CMK (cell line): ENCODE measurements at regions not wholly inside any gene's neighbourhood (a gene's known extent, or its start where the extent isn't known, plus 50 kb on each side); places are given as distances from the start of the nearest gene placed in this dataset.
"Not testable (repeated sequence)": the region's sequence is repeated elsewhere in the genome, so short reads cannot be mapped to it uniquely, and the experiment has no call there.

Experiments
- DNase-seq: peaks from one replicate; pipeline ENCODE4 v3.0.0-alpha.2; 2010; ENCODE audit warnings: low read depth

DNA sequence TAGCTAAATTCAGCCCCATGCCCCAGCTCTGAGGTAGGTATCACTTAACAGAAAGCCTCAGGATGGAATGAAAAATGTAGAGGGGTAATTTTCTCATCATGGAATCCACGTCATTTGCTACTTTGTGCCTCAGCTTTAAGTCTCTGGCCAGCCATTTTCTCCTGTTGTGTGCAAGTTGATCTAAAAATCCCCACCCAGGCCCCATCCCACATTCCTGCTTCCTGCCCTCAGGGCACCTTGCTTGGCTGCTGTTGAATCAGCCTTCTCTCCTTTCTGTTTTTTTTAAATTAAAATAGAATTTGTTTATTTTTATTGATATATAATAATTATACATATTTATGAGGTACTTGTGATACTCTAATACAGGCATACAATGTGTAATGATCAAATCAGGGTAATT is 179.9 kb upstream of the TSHZ3 start:
- DNase-seq = no peak

DNA sequence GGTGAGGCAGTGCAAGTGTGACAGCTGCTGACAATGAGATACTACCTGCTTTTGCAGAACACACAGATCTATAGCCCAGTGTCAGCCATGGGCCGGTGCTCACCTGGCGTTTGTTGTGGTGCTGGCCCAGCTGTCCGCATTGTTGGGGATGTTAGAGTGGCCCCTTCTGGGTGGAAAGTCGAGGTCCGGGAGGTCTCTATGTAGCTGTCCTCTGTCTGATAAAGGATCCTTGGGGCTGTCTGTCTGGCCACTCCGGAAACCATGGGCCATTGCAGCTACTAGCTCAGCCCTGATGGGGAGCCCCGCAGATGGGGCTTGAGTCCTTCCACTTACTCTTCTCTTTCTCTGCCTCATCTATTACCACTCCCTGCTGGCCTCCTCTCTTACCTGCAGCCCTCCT is 181.5 kb upstream of the TSHZ3 start:
- DNase-seq = no peak

DNA sequence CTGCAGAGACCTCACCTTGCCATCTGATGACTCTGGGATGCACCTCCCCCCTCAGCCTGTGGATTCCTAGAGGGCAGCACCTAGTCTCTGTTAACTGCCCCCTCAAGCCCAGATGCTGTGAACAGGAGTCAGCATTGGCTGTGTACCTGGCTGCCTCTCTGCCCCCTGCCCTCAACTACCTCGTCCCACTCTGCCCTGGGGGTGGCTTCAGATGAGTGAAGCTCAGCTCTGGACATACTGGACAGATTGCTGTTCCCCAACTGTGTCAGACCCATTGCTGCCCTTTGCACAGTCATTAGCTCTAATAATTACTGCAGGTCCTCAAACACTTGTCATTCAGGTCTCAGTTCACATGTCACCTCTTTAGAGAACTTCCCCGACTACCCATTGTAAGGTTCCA is 182.1 kb upstream of the TSHZ3 start:
- DNase-seq = no peak

DNA sequence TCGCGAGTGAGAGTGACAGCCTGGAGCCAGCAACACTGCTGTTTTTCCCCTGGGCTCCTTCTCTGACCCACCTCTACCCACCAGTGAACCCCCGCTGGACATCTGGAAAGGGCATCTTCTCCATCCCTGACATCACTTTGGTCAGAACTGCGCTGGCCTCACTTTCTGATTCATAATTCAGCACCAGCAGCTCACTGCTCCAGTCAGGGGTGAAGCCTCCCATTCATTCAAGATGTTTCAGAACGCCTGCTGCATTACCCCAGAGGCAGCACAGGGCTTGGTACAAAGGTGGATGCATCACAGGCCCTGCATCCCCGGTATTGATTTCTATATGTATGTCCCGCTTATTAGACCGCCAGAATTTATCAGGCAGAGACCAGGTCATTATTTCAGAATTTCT is 182.8 kb upstream of the TSHZ3 start:
- DNase-seq = no peak

DNA sequence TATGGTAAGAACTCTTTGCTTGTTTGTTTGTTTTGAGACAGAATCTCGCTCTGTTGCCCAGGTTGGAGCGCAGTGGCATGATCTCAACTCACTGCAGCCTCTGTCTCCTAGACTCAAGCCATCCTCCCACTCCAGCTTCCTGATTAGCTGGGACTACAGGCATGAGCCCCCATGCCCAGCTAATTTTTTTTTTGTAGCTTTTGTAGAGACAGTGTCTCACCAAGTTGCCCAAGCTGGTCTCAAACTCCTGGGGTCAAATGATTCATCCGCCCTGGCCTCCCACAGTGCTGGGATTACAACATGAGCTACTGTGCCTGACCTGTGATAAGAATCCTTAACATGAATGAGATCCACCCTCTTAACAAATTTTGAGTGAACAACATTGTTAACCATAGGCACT is 183.9 kb upstream of the TSHZ3 start:
- no peak for DNase-seq

DNA sequence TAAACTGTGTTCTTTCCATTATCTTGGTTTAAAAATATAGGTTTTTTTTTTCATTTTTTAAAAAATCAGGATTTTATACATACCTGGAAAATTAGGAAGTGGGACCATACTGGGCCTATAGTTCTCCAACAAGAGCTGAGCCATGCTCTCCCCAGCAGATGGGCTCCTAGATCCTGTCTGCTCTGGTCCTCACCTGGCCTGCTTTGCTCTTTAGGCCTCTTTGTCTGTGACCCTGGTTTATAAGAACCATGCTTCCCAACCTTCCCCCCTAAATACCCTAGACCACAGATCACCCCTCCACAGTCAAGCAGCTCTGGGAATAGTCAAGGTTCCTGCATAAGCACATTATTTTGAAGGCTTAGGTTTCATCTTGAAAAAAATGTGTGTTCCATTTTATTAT is 185.0 kb upstream of the TSHZ3 start:
- no peak for DNase-seq

DNA sequence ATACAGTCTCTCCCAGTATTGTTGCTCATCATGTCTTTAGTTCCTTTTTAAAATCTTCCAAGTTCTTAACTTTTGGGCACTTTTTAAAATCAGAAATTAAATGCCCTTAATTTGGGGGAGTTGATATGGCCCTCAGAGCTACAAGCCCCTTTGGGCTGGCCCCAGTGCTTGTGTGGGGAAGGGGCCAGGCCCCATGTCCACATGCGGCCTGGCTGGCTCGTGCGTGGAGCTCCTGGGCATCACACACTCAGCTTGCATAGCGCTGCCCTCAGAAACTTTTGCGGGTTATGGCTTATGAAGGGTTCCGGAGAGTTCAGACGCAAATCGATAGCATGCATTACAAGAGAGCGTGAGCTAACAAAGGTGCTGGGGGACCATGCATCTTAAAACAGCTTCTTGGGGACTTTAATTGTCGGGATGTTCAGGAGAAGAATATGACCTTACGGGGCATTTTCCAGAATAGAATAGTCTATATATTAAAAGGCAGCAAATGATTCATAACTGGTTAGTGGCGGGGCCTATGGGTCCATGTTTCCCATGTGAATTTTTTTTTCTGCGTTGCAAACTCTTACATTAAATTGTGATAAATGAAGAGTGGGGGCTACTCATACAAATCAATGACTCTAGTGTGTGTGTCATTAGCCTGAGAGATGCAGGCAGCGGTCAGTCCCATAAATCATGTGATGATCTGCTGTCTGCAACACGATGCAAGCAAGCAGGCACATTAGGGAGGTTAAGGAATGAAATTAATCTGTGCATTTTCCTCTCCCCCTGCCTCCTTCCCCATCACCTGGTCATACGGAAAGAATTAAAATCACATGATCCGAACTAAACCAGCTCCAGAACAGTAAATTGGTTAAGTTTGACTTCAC is 185.8 kb upstream of the TSHZ3 start:
- DNase-seq = no peak

DNA sequence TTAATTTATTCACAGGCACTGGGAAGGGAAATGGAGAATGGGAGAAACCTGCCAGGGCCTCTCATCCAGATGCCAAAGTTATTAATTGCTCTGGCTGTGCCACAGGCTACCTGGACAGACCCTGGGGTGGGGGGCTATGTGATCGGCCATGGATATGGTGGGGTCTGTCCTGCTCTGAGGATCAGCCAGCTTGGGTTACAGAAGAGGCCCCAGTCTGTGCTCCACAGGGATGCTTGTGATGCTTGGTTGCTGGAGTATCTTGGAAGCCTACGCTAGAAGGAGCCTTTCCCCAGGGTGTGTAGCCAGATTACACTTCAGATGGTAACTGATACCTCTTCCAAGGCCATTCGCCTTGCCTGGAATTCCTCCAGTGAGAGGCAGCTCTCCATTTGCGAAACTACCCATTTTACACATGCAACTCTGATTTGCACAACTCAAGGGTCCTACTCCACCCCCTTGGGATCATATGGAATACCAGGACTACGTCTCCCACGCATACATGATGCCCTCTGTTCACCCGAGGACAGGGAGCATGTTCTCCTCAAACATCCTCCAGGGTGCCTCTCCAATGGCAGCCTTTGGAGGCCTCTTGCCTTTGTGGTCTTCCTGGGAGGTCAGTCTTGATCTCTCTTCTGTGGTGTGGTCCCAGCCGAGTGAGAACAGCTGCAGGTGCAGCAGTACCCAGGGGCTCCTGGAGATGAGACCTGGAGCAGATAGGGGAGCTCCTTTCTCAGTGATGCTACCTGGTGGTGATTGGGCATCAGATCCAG is 186.6 kb upstream of the TSHZ3 start:
- no peak for DNase-seq

DNA sequence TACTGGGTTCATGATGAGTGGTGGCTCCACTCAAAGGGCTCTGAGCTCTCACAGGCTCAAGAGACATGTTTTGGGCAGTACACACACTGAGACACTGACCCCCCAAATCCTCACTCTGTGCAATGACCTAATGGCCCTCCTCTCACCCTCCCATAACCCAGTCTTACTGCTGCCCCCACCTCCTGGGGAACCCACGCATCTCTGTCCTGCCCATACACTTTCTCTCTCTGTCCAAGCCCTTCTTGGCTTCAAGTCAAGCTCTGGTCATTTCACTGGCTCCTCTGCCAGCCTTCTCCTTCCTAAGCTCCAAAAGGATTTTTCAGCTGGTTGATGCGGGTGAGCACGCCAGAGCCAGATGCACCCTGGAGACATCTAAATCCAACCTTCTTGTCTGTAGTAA is 187.9 kb upstream of the TSHZ3 start:
- DNase-seq = no peak

DNA sequence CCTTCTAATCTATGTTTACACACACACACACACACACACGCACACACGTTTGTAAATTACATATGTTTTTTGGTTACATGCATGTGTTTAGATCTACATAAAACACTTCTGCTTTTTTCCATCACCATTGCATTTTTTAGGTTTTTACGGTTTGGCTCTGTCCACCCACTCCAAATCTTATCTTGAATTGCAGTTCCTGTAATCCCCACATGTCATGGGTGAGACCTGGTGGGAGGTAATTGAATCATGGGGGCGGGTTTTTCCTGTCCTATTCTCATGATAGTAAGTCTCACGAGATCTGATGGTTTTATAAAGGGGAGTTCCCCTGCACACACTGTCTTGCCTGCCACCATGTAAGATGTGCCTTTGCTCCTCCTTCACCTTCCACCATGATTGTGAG is 188.7 kb upstream of the TSHZ3 start:
- not testable (repeated sequence) for DNase-seq

DNA sequence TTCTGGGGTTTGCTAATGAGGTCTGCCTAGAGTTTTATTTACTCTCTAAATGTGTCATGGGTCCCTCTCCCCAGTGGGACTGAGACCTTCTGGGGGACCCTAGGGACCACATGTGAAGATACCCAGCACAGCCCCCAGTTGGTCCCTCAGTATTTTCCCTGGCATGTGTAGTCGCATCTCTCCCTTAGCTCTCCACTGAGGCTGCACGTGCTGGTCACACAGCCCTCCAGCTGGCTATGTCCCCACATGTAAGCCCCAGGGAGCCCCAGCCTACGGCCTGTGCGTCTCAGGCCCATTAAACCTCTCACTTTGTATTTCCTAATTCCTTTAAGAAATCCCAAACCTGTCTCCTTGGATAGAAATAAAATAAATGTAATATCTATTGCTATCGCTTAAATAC is 189.6 kb upstream of the TSHZ3 start:
- no peak for DNase-seq

DNA sequence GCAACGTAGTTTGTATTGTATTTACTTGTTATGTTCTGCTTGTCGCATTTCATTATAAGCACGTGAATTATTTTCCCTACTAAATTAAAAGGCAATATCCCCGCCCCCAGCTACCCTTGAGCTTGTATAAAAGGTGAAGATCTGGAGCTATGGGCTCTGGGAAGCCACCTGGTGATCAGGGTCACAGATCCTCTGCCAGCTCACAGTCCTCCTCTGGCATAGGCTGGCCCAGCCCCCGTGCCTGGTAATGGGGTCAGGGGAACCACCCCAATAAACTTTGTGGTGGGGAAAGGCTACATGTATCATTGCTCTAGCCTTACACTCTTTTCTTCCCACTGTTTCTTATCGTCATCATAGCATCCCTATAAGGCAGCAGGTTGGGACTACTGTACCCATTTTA is 190.2 kb upstream of the TSHZ3 start:
- no peak for DNase-seq

DNA sequence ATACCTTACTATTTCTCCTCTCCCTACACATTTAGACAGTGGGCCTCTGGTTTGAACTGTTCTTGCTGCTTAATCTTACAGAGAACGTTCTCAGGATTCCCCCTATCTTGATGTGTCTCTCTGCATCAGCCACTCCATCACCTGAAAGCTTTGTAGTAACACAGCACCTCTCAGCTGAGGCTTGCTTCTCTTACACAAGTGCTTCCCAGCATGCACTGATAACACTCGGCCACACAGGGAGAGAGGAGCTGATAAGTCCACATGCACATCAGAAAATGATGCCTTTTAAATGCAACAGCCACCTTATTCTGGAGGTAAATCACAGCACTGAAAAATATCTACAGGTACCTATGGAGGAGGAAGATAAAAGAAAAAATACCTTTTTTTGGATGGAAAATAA is 192.2 kb upstream of the TSHZ3 start:
- no peak for DNase-seq

DNA sequence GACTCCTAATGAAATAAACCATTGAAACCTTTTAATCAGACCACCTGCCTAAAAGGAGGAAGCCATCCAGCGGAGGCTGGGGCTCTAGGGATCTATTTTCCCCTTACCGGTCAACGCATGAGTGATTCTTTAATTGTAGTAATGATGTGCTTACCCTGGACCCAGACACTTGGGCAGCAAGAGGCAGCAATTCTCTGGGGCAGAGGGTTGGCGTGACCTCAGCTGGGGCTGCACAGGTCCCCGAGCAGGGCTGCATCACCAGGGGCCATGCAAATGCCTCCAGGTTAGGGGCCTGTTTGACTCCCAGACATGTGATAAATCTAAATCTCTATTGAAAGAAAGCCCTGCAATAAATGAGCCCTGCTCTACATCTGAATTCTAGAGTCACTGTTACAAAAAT is 194.2 kb upstream of the TSHZ3 start:
- no peak for DNase-seq

DNA sequence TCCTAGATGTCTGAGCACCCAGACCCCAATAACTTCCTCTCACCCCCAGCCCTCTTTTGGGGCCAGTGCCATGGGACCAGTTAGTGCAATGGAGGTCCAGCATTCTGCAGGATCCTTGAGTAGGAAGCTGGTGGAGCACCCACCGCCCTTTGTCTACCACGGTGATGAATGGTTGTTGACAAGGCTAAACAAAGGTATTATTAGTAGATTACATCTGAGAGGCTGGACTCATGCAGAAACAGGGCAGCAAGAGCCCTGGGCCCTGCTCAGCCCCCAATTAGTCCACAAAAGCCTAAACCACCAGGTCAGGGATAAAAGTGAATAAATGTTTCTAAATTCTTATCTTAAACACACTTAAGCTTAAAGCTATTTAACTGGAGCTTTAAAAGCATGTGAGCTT is 196.5 kb upstream of the TSHZ3 start:
- DNase-seq = no peak

DNA sequence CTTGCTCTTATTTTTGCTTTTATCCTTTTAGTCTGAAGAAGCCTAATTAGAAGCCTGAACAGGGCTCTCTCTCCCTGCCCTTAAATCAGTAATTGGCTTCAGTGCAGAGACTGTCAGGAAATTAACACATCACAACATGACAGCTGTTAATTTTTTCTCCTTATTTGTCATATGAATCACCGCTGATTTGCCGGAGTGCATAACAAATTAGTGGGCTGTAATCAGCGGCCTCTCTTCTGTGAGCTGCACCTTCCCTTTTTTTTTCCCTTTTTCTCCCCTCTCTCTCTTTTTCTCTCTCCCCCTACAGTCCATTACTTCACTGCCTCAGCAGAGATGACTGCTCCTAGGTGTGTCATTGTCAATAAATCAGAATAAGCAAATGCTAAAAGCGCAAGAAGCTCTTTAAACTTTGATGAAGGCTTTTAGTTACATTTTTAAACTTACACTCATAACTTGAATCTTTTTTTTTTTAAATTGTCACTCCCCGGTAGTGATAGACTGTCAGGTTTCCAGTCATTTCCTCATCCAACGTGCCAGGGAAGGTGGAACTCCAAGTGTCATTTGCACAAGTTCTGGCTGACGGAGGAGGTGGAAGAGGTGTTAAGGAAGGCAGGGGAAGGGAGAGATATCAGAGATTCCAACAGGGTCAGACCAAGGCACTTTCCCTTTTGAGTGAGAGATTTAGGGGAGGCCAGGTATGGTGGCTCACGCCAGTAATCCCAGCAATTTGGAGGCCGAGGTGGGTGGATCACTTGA is 197.1 kb upstream of the TSHZ3 start:
- no peak for DNase-seq

DNA sequence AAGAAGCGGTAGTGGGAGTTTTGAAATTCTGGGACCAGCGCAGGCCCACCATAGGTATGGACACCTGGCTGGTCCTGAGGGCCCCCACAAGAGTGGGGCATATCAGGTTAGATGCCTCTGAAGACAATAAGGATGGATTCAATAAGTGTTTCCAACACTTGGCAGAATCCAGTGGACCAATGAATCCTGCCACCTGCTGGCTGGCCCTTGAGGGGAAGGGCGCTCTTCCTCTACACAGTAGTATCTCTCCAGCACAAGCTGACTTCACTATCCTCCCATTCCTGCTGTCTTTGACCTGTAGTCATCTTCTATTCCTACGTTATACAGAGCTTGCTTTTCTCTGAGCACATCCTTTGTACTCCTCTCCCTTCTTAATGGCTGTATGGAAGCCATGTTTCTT is 199.7 kb upstream of the TSHZ3 start:
- no peak for DNase-seq

DNA sequence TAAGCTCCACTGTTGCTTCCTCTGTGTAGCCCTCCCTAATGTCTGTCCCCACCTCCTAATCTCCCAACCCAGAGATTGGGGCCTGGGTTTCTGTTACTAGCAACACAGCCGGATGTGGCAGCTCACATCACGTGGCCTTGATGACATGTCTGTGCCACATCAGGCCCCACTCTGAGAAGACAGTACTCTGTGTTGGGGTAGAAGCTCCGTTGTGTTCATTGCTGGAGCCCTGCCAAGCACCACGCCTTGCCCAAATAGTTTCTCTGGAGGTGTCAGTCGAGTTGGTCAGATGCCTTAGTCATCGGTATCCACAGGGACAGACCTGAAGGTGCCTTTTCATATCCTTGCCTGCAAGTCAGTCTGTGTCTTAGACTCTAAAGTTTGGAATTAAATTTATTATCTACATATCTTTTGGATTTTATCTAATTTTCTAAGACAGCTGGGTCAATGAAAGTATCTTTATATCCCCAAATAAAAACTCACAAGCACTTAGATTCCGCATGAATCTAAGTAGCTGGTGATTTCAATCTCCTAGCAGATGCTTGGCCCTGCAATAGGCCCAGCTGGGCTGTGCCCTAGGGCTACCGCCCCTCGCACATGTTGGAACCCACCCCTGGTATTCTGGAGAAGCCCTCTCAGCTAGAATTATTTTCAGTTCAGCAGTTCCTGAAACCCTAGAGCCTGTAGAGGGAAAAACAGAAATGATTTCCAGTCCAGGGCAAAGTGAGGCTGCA is 204.0 kb upstream of the TSHZ3 start:
- DNase-seq = no peak

DNA sequence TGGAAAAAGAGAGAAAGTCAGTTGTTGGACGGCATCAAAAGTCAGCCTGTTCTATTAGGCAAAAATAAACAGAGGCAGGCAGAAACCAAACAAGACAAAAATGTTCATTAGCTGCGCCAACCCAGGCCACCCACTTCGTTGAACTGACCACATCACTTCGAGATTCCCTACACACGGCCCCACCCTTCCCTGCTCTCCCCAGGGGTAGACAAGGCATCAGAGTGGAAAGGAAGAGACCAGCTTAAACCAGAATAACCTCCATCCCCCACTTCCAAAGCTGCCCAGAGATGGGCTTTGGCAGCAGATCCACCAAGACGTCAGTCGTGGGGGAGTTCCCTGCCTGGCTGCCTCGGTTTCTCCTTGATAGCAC is 204.6 kb upstream of the TSHZ3 start:
- no peak for DNase-seq

DNA sequence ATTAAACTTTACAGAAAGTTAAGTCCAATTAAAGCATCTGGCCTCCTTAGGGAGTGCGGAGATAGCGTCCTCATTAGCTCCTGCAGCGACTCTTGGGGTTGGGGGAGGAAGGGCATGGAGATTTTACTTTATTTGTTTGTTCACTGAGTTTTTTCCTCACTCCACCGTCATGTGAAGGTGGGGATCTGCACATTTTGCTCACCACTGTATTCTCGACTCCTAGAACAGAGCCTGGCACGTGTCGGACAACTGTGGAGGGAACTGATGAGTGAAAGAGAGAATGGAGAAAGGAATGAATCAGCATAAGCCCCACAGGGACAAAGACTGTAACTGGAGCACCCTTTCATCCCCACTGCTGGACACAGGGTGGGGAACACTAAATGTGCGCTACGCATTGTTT is 205.1 kb upstream of the TSHZ3 start:
- no peak for DNase-seq

DNA sequence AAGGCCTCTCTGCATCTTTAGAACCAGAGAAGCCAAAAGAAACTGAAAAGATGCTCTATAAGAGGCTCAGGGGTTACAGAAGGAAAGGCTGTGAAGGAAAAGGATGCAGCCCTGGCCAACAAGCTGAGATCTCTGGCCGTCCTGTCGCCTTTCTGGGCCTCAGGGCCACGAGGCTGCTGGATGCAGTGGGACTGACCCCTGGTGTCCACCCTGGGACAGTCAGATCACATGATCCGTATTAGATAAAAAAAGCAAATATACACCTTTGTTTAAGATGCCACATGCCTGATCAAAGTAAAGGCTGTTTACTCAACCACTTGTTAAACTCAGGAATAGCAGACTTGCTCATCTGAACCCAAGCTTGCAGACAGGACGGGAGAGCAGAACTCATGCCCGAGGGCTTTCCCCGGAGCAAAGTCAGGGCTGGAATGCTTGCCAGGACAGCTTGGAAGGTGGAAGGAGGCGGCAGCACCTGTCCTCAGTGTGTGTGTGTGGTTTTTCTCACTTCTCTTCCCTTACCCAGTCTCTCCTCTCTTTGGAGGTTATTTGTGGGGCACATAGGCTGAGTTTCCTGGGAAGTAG is 206.5 kb upstream of the TSHZ3 start:
- DNase-seq = no peak

DNA sequence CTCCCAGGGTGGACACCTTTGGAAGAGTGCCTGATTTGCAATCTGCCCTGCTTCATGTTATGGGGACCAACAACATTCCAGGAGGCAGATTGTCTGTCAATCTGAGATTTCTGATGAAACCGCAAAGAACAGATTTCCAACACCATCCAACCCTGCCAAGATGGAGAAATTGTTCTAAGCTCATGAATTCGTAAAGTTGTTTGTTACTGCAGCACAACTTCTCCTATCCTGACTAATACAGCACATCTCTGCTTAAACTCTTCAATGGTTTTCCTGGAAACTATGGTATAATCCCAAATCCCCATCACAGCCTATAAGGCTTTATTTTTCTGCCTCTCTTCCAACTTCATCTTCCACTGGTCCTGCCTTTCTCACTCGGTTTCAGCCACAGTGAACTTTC is 210.3 kb upstream of the TSHZ3 start:
- DNase-seq = no peak
